H1 (cell line): ENCODE measurements at regions not wholly inside any gene's neighbourhood (a gene's known extent, or its start where the extent isn't known, plus 50 kb on each side); places are given as distances from the start of the nearest gene placed in this dataset.
"Not testable (repeated sequence)": the region's sequence is repeated elsewhere in the genome, so short reads cannot be mapped to it uniquely, and the experiment has no call there.

ENCODE experiments used
- CTCF ChIA-PET: fragments of 300-600 bp; sonication (Branson Sonifier 250); formaldehyde crosslinking; loops from one replicate; lab custom pipeline; 2021; ENCODE audit not compliant: partially characterized antibody; lab: Charles Lee
- POLR2A ChIA-PET: fragments of 300-600 bp; sonication (Branson Sonifier 250); formaldehyde crosslinking; loops from one replicate; lab custom pipeline; 2021; ENCODE audit warnings: inconsistent platforms; ENCODE audit not compliant: partially characterized antibody; lab: Charles Lee
- DNase-seq, 2 experiments: peaks; one replicate each; pipeline versions ENCODE4 v3.0.0 to v3.0.0-alpha.2; 2010 to 2022; ENCODE audit warnings: low spot score in 2 of 2, low read depth in 1 of 2, mixed read lengths in 1 of 2
- FAIRE-seq: peaks from 2 replicates; lab custom pipeline; 2011; peaks lifted over from hg19 to GRCh38; lab: Jason Lieb, UNC
- H2AFZ ChIP-seq: 2 replicates; pipeline ENCODE4 v1.8.1; 2012; ENCODE audit warnings: low read length, inconsistent platforms
- H2AK5ac ChIP-seq: 2 replicates; pipeline ENCODE4 v1.6.1; 2013; ENCODE audit warnings: low read depth, low read length
- H2BK120ac ChIP-seq: replicated peaks from 2 replicates; pipeline ENCODE3; 2013; ENCODE audit warnings: low read depth, low read length, inconsistent platforms
- H2BK12ac ChIP-seq: 2 replicates; pipeline ENCODE4 v1.6.1; 2013; ENCODE audit warnings: low read depth, low read length
- H2BK15ac ChIP-seq: 2 replicates; pipeline ENCODE4 v1.6.1; 2013; ENCODE audit warnings: low read length
- H2BK20ac ChIP-seq: 2 replicates; pipeline ENCODE4 v1.6.1; 2013; ENCODE audit warnings: low read length
- H2BK5ac ChIP-seq: 2 replicates; pipeline ENCODE4 v1.6.1; 2013; ENCODE audit warnings: low read depth, low read length
- H3K14ac ChIP-seq: 2 replicates; pipeline ENCODE4 v1.6.1; 2013; ENCODE audit warnings: inconsistent platforms; ENCODE audit not compliant: insufficient read length
- H3K18ac ChIP-seq: 2 replicates; pipeline ENCODE4 v1.6.1; 2013; ENCODE audit warnings: low read length; ENCODE audit errors: extremely low read depth
- H3K23ac ChIP-seq: 2 replicates; pipeline ENCODE4 v1.6.1; 2013; ENCODE audit warnings: inconsistent platforms; ENCODE audit not compliant: insufficient read length
- H3K23me2 ChIP-seq: 2 replicates; pipeline ENCODE4 v1.6.1; 2013; ENCODE audit warnings: low read depth, low read length
- H3K27ac ChIP-seq: 2 replicates; pipeline ENCODE4 v1.6.1; 2011; ENCODE audit warnings: low read depth, low read length, inconsistent platforms
- H3K27me3 ChIP-seq, 4 experiments: replicated peaks in 1 of 4; 1 replicate in 1 of 4; 2 replicates in 3 of 4; pipeline versions ENCODE4 v1.6.1 to v1.8.1; 2011 to 2013; ENCODE audit warnings: low read length in 3 of 4, mild to moderate bottlenecking in 3 of 4, inconsistent platforms in 2 of 4, mixed read lengths in 2 of 4, moderate library complexity in 1 of 4; ENCODE audit not compliant: control insufficient read depth in 3 of 4, insufficient read depth in 3 of 4; ENCODE audit errors: extremely low read depth in 1 of 4
- H3K36me3 ChIP-seq, 4 experiments: 2 replicates each; pipeline versions ENCODE4 v1.6.1 to v1.8.1; 2011 to 2013; ENCODE audit warnings: mild to moderate bottlenecking in 4 of 4, low read length in 3 of 4, moderate library complexity in 2 of 4, control low read depth in 1 of 4, inconsistent platforms in 1 of 4; ENCODE audit not compliant: insufficient read depth in 4 of 4, control insufficient read depth in 2 of 4
- H3K4ac ChIP-seq: replicated peaks from 2 replicates; pipeline ENCODE3; 2013; ENCODE audit warnings: low read length, low read depth, mixed read lengths, inconsistent platforms; ENCODE audit not compliant: insufficient read length
- H3K4me1 ChIP-seq, 4 experiments: replicated peaks in 1 of 4; 1 replicate in 1 of 4; 2 replicates in 3 of 4; pipeline versions ENCODE4 v1.6.1 to v1.8.1; 2011 to 2013; ENCODE audit warnings: low read length in 3 of 4, inconsistent platforms in 2 of 4, mixed read lengths in 1 of 4; ENCODE audit not compliant: insufficient read depth in 4 of 4, control insufficient read depth in 3 of 4
- H3K4me2 ChIP-seq, 2 experiments: 2 replicates each; pipeline versions ENCODE4 v1.6.1 to v1.8.1; 2011 to 2013; ENCODE audit warnings: low read depth in 2 of 2, low read length in 2 of 2, control low read depth in 1 of 2, inconsistent platforms in 1 of 2, mild to moderate bottlenecking in 1 of 2; ENCODE audit not compliant: insufficient read depth in 1 of 2
- H3K4me3 ChIP-seq, 4 experiments: fragments of 200-600, 300-600 bp in 1 of 4; sonication (generic), shearing (Covaris generic), sonication (Bioruptor Twin) in 1 of 4; 2 replicates each; pipeline versions ENCODE4 v1.5.1 to v1.8.1; 2011 to 2016; ENCODE audit warnings: low read length in 4 of 4, low read depth in 3 of 4, control low read depth in 2 of 4, inconsistent platforms in 2 of 4, mild to moderate bottlenecking in 2 of 4, mixed read lengths in 1 of 4, moderate library complexity in 1 of 4; ENCODE audit not compliant: insufficient read depth in 2 of 4; ENCODE audit errors: extremely low read depth in 1 of 4
- H3K56ac ChIP-seq: replicated peaks from 2 replicates; pipeline ENCODE3; 2013; ENCODE audit warnings: low read depth, mild to moderate bottlenecking, mixed read lengths, low read length, inconsistent platforms; ENCODE audit not compliant: insufficient read length
- H3K79me1 ChIP-seq: 2 replicates; pipeline ENCODE4 v1.6.1; 2013; ENCODE audit warnings: low read depth, low read length, control low read depth
- H3K79me2 ChIP-seq, 2 experiments: 2 replicates each; pipeline versions ENCODE4 v1.6.1 to v1.8.1; 2012 to 2013; ENCODE audit warnings: low read length in 2 of 2, mild to moderate bottlenecking in 2 of 2, inconsistent platforms in 1 of 2; ENCODE audit not compliant: insufficient read depth in 2 of 2, control insufficient read depth in 1 of 2
- H3K9ac ChIP-seq, 4 experiments: replicated peaks in 1 of 4; 1 replicate in 1 of 4; 2 replicates in 3 of 4; pipeline versions ENCODE4 v1.6.1 to v1.8.1; 2011 to 2013; ENCODE audit warnings: low read depth in 3 of 4, low read length in 3 of 4, control low read depth in 2 of 4, mild to moderate bottlenecking in 2 of 4, moderate library complexity in 2 of 4, inconsistent platforms in 1 of 4; ENCODE audit errors: extremely low read depth in 1 of 4
- H3K9me3 ChIP-seq, 2 experiments: 2 replicates each; pipeline versions ENCODE4 v1.6.1 to v1.8.1; 2012 to 2013; ENCODE audit warnings: mild to moderate bottlenecking in 2 of 2, moderate library complexity in 2 of 2, control low read depth in 1 of 2, inconsistent platforms in 1 of 2, low read depth in 1 of 2, low read length in 1 of 2, mixed read lengths in 1 of 2; ENCODE audit not compliant: insufficient read depth in 2 of 2
- H4K20me1 ChIP-seq, 2 experiments: replicated peaks in 1 of 2; 2 replicates each; pipeline versions ENCODE3 to v1.8.1; 2011 to 2013; ENCODE audit warnings: inconsistent platforms in 2 of 2, low read length in 2 of 2, mild to moderate bottlenecking in 1 of 2; ENCODE audit not compliant: insufficient read depth in 2 of 2, control insufficient read depth in 1 of 2
- H4K5ac ChIP-seq: 2 replicates; pipeline ENCODE4 v1.6.1; 2013; ENCODE audit warnings: low read length, low read depth, mixed read lengths, inconsistent platforms; ENCODE audit not compliant: insufficient read length
- H4K8ac ChIP-seq: 2 replicates; pipeline ENCODE4 v1.8.0; 2013; ENCODE audit warnings: mild to moderate bottlenecking, moderate library complexity, low read length, inconsistent platforms; ENCODE audit not compliant: insufficient read depth; ENCODE audit errors: extremely low read depth
- H4K91ac ChIP-seq: replicated peaks from 2 replicates; pipeline ENCODE3; 2013; ENCODE audit warnings: low read length, mixed read lengths, inconsistent platforms; ENCODE audit not compliant: insufficient read length
- WGBS, 2 experiments: shearing (Covaris generic) in 1 of 2; methylation state at CpG; one replicate each; pipeline versions ENCODE4 v1.1.6 to v1.1.7; 2013 to 2015; ENCODE audit warnings: low lambda C conversion rate in 2 of 2, mixed read lengths in 2 of 2, inconsistent platforms in 1 of 2, low coverage in 1 of 2, missing lambda C conversion rate in 1 of 2; ENCODE audit not compliant: insufficient replicate concordance in 2 of 2, insufficient coverage in 1 of 2, insufficient read length in 1 of 2; ENCODE audit errors: extremely low coverage in 1 of 2, missing lambda C conversion rate in 1 of 2; 5-methylcytosine and 5-hydroxymethylcytosine counted together

DNA sequence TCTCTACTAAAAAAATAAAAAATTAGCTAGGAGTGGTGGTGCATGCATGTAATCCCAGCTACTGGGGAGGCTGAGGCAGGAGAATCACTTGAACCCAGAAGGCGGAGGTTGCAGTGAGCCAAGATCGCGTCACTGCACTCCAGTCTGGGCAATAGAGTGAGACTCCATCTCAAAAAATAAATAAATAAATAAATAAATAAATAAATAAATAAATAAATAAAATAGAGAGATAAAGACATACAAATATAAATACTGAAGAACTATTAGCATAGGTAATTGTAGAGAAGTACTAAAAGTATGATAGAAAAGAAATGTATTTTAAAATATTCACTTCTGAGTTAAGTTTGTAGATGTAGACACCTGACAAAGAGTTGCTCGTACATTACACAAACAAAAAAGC, 1652.4 kb downstream of the TP53TG3F start:
- H3K4ac ChIP-seq, H3K36me3 ChIP-seq, H3K79me2 ChIP-seq, H4K20me1 ChIP-seq, H3K23me2 ChIP-seq, H3K14ac ChIP-seq, H2BK20ac ChIP-seq, H3K4me2 ChIP-seq, H4K5ac ChIP-seq, POLR2A ChIA-PET, H2BK120ac ChIP-seq, H3K4me1 ChIP-seq, H3K4me3 ChIP-seq, H3K27me3 ChIP-seq, H3K23ac ChIP-seq, H2BK15ac ChIP-seq, H2AK5ac ChIP-seq, H3K18ac ChIP-seq, H2BK5ac ChIP-seq, H3K79me1 ChIP-seq, H4K91ac ChIP-seq, FAIRE-seq, H3K9ac ChIP-seq, H2BK12ac ChIP-seq, H2AFZ ChIP-seq, H3K56ac ChIP-seq, CTCF ChIA-PET, DNase-seq, H3K27ac ChIP-seq, H4K8ac ChIP-seq: not testable (repeated sequence)
- 77% methylated on average over 4 of the region's 4 CpGs; no CpG with 5 or more reads in 1 of the 2 experiments for WGBS, 2 experiments
- H3K9me3 ChIP-seq = peaks cover 44 to 46% of the 10 kb centered on the region in 2 experiments
